Fibroblast of peridontal ligament (primary cell): ENCODE measurements at regions not wholly inside any gene's neighbourhood (a gene's known extent, or its start where the extent isn't known, plus 50 kb on each side); places are given as distances from the start of the nearest gene placed in this dataset.

ENCODE experiments used
- DNase-seq: peaks from one replicate; pipeline ENCODE4 v3.0.0-alpha.2; 2010; ENCODE audit errors: extremely low read depth

- no peak for DNase-seq
Measured at GRCh38 chr2:14255135-14255820, 377.2 kb upstream of the LRATD1 start.

- DNase-seq = peak; percentile 4
Measured at GRCh38 chr2:14256890-14257289, 375.6 kb upstream of the LRATD1 start.

GRCh38 chr2:14257801-14258507 is 374.6 kb upstream of the LRATD1 start:
- DNase-seq = no peak

- no peak for DNase-seq
Measured at GRCh38 chr2:14261771-14262170, 370.7 kb upstream of the LRATD1 start.

GRCh38 chr2:14263053-14263452 is 369.5 kb upstream of the LRATD1 start:
- no peak for DNase-seq

- DNase-seq = no peak
Measured at GRCh38 chr2:14270036-14270582, 362.4 kb upstream of the LRATD1 start.

- DNase-seq = no peak
Measured at GRCh38 chr2:14272396-14273075, 360.0 kb upstream of the LRATD1 start.

GRCh38 chr2:14273650-14274049 is 358.9 kb upstream of the LRATD1 start:
- DNase-seq = no peak

GRCh38 chr2:14284244-14284643 is 348.3 kb upstream of the LRATD1 start:
- DNase-seq = no peak

GRCh38 chr2:14285812-14286211 is 346.7 kb upstream of the LRATD1 start:
- DNase-seq = no peak

GRCh38 chr2:14288016-14288415 is 344.5 kb upstream of the LRATD1 start:
- no peak for DNase-seq

GRCh38 chr2:14292964-14293363 is 339.6 kb upstream of the LRATD1 start:
- DNase-seq = no peak

- DNase-seq = no peak
Measured at GRCh38 chr2:14297340-14297739, 335.2 kb upstream of the LRATD1 start.

- no peak for DNase-seq
Measured at GRCh38 chr2:14297906-14298305, 334.6 kb upstream of the LRATD1 start.

- no peak for DNase-seq
Measured at GRCh38 chr2:14301331-14301730, 331.2 kb upstream of the LRATD1 start.

- no peak for DNase-seq
Measured at GRCh38 chr2:14303366-14304115, 329.0 kb upstream of the LRATD1 start.

GRCh38 chr2:14304326-14304725 is 328.2 kb upstream of the LRATD1 start:
- DNase-seq = no peak

- no peak for DNase-seq
Measured at GRCh38 chr2:14306268-14306861, 326.2 kb upstream of the LRATD1 start.

- DNase-seq = no peak
Measured at GRCh38 chr2:14313341-14313740, 319.2 kb upstream of the LRATD1 start.

- DNase-seq = no peak
Measured at GRCh38 chr2:14316594-14316993, 315.9 kb upstream of the LRATD1 start.

- DNase-seq = no peak
Measured at GRCh38 chr2:14321357-14321756, 311.2 kb upstream of the LRATD1 start.

GRCh38 chr2:14322306-14322705 is 310.2 kb upstream of the LRATD1 start:
- DNase-seq = no peak
